Testis (tissue), 2 donors: ENCODE measurements at regions not wholly inside any gene's neighbourhood (a gene's known extent, or its start where the extent isn't known, plus 50 kb on each side); places are given as distances from the start of the nearest gene placed in this dataset.

Experiments used
- POLR2A ChIP-seq: fragments of 450-650 bp; IDR thresholded peaks from one replicate; pipeline ENCODE4 v1.6.1; 2017; ENCODE audit warnings: antibody characterized with exemption, mild to moderate bottlenecking, moderate library complexity
- TF ChIP-seq, protein P1 (sequence below), 3 experiments: fragments of 450-650 bp in 2 of 3; fragments of 200-600 bp in 1 of 3; sonication (generic) in 1 of 3; IDR thresholded peaks; one replicate each; pipeline ENCODE4 v1.5.1; 2016 to 2019; ENCODE audit warnings: antibody characterized with exemption in 3 of 3, mild to moderate bottlenecking in 2 of 3, moderate library complexity in 1 of 3

DNA sequence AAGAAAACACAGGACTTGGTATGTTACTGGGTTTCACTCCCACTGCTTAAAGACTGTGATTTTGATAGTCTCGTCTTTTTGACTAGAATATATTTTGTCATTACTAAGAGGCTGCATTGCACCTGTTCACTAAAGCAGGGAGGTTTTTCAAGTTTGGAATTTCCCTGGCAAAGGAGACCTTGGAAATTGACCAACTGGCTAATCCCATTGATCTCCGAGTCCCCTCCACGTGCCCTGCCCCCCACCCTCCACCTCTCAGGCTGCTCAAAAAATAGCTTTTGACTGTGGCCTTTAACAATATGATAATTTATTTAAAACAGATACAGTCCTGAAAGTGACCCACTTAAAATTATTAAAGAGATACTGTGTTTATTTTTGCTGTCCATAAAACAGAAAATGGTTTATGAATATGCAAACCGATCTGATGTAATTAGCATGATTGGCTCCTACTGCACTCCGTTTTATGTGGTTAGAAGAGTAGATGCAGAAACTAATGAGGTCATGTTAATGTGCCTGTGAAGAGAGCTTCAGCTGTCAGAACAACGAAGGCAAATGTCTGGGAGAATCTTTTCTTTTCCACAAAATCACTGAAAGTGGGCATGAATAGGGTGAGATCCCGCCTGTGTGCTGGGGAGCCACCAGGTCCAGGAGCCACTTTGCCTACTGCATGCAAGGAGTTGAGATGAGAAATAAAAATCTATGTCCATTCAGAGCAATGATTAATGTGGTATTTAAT lies 361.5 kb downstream of the RRAGC start:
- TF ChIP-seq, protein P1, sequence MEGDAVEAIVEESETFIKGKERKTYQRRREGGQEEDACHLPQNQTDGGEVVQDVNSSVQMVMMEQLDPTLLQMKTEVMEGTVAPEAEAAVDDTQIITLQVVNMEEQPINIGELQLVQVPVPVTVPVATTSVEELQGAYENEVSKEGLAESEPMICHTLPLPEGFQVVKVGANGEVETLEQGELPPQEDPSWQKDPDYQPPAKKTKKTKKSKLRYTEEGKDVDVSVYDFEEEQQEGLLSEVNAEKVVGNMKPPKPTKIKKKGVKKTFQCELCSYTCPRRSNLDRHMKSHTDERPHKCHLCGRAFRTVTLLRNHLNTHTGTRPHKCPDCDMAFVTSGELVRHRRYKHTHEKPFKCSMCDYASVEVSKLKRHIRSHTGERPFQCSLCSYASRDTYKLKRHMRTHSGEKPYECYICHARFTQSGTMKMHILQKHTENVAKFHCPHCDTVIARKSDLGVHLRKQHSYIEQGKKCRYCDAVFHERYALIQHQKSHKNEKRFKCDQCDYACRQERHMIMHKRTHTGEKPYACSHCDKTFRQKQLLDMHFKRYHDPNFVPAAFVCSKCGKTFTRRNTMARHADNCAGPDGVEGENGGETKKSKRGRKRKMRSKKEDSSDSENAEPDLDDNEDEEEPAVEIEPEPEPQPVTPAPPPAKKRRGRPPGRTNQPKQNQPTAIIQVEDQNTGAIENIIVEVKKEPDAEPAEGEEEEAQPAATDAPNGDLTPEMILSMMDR (IDR thresholded peaks at IDR 0.05), result no peak
- no peak for TF ChIP-seq POLR2A
